ENCODE measurements at regions not wholly inside any gene's neighbourhood (a gene's known extent, or its start where the extent isn't known, plus 50 kb on each side); places are given as distances from the start of the nearest gene placed in this dataset.
"Not testable (repeated sequence)": the region's sequence is repeated elsewhere in the genome, so short reads cannot be mapped to it uniquely, and the experiment has no call there.

DNA sequence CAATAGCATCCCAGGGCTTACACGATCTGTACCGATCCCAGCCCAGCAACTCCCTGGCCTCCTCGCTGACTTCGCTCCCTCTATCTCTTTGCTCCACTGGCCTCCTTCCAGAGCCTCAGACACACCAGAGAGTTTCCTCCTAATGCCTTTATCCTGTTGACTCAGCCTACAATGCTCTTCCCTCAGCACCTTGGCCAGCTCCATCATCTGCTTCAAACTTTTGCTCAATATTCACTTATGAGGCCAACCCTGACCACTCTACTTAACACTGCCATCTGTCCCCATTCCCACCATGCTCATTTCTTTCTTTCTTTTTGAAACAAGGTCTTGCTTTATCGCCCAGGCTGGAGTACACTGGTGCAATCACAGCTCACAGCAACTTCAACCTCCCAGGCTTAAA lies 180.9 kb downstream of the CEP170 start:
- DNase-seq, result not testable (repeated sequence)

DNA sequence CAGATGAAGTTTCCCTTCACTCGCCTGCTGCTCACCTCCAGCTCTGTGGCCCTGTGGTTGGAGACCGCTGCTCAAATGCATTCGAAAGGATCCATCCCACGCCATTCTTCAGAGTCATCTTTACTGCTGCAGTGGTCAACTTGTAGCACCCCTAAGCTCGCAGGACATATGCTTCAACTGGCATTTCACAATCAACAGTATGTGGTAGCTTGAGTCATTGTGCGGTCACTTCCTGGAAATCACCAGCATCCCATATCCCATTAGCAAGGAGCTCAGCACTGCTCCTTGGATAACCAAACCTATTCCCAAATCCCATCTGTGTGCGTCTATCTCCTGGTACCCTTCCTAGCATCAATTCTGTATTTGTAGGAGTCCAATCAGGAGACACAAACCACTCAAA lies 188.0 kb downstream of the CEP170 start:
- not testable (repeated sequence) for DNase-seq

DNA sequence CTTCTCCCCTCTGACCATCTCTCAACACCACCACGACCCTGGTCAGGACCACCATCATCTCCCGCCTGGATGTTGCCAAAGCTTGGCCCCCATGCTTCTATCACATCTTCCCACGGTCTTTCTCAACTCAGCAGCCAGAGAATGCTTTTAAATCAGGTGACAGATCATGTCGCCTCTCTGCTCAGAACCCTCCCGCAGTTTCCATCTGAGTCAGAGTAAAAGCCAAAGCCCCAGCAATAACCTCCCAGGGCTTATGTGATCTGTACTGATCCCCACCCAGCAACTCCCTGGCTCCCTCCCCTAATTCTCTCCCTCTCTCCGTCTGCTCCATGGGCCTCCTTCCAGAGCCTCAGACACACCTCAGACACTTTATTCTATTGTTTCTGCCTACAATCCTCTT lies 193.1 kb downstream of the CEP170 start:
- not testable (repeated sequence) for DNase-seq

DNA sequence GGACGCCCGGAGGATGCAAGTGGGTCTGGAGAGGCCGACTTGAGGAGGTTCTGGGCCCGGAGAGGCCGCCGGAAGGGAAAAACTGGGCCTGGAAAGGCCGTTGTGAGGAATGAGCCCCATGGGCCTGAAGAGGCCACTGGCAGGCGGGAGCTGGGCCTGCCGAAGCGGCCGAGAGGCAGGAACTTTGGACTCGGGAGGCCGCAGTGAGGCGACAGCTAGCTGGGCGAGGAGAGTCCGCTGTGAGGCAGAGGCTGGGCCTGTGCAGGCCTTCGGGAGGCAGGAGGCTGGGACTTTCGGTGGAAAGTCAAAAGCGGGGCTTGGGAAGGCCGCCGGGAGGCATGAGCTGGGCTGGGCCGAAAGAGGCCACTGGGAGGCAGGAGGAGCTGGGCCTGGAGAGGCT lies 199.6 kb downstream of the CEP170 start:
- not testable (repeated sequence) for DNase-seq

DNA sequence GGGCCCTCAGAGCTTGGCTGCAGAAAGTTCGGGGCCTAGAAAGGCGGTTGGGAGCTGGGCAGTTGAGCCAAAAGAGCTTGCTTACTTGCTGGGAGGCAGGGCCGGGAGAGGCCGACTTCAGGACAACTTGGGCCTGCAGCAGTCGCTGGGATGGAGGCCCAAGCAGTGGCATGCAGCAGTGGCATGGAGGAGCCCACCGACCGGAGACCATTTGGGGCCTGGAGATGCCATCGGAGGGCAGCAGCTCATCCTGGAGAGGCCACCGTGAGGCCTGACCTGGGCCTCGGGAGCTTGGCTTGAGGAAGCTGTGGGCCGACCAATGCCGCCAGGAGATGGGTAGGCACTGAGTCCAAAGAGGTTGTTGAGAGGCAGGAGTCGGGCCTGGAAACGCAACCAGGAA lies 200.0 kb downstream of the CEP170 start:
- DNase-seq, result not testable (repeated sequence)

DNA sequence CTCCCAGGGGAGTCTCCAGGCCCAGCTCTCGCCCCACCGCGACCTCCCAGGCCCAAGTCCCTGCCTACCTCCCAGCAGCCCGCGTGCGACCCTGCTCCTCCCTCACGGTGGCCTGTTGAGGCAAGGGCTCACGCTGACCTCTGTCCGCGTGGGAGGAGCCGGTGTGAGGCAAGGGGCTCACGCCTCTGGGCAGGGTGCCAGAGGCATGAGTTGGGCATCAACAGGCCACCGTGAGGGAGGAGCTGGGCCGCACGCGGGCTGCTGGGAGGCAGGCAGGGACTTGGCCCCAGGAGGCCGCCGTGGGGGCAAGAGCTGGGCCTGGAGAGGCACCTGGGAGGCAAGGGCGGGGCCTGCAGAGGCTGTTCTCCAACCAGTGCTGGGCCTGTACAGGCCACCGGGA lies 200.4 kb downstream of the CEP170 start:
- not testable (repeated sequence) for DNase-seq

DNA sequence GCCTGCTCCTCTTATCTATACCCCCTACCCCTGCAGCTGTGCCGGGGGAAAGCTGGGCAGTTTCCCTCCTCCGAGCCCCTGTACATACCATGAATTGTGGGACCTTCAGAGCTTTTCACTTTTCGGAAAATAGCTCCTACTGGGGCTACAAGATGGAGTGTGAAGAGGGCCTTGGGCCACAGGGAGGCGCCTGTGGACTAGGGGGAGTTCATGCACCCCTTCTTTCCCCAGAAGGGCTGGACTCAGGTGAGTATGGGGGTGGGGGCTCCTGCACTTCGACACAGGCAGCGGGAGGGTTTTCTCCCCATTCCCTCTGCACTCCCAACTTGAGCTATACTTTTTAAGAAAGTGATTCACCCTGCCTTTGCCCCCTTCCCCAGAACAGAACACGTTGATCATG lies 202.0 kb downstream of the CEP170 start:
- DNase-seq, result not testable (repeated sequence)

DNA sequence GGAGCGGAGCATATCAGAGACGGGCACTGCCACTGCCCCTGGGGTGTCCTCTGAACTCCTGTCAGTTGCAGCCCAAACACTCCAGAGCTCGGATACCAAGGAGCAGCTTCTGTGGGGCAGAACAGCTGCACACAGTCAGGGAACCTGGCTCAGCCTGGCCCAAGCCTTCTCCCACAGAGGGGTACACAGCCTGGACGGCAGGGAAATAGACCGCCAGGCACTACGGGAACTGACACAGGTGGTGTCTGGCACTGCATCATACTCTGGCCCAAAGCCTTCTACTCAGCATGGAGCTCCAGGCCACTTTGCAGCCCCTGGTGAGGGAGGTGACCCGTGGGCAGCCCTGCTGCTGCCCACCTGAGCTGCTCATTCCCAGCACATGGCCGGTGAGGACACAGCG lies 204.5 kb downstream of the CEP170 start:
- not testable (repeated sequence) for DNase-seq

DNA sequence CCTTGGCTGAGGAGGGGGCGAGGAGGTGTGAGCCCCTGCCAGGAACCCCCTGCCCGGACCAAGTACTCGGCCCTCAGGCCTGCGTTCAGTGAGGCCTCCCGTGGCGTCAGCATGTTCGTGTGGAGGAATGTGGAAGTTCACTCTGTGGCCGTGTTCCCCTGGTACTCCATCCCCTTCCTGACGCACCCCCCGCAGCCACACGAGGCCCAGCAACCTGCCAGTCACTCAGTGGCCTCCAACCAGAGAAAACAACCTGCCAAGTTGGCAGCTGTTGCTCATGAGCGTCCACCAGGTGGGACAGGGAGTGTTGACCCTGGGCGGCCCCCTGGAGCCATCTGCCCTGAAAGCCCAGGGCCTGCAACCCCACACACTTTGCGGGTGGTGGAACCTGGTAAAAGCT lies 205.4 kb downstream of the CEP170 start:
- not testable (repeated sequence) for DNase-seq

DNA sequence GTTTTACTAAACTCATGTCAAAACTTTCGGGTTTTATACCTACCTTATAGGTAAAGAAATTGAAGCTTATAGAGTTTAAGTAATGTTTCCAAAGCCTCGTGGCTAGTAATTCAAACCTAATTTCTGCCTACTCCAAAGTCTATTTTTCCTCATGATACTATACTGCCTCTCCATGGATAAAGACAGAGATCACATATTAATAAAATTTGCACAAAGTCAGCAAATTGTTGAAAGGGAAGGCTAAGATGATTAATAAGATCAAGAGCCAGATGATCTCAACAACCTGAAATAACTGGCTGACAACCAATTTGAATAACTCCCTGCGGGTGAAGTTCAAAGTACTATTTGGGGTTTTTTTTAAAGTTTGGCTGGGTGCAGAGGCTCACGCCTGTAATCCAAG lies 233.7 kb downstream of the CEP170 start:
- DNase-seq, result not testable (repeated sequence)

DNA sequence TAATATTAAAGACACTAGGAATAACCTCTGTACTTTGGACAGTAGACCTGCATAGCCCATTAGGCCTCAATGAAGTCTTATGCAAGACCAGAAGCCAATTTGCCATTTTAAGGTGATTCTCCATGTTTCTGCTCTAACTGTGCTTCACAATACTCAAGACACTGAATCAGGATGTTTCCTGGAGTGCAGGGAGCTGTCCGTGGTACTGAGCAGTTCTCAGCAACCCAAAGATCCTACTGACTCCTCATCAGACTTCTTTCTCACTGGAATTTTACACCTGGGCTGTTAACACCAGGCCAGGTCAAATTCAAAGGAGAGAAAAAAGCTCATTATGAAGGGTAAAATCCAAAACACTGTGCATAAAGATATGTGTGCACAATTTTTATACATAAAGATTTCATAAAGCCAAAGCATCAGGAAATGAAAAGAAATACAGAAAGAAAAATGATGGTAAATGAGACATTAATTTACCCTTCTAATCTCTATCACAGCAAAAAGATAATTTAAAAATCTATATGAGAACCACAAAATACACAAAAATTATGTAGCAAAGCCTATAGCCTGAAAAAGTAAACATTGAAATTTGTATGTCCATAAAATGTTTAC lies 235.9 kb downstream of the CEP170 start:
- DNase-seq, result peak; percentile 5

DNA sequence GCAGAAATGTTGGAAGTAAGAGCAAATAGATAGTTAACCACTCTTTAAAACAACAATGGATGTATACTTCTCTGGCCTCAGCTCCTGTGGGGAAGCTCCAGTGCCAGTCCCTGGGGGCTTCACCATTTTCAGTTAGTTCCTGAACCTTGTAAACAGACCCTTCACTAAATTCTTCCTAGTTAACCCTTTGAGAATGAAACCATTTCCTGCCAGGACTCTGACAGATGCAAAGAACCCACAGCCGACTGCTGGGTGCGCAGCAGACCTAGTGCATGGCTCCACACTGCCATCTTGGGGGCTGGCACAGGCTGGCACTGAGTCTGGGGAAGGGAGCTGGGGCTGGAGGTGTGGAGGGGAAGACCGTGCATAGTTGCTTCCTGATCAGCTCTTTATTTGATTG lies 244.4 kb downstream of the CEP170 start:
- DNase-seq, result not testable (repeated sequence)

DNA sequence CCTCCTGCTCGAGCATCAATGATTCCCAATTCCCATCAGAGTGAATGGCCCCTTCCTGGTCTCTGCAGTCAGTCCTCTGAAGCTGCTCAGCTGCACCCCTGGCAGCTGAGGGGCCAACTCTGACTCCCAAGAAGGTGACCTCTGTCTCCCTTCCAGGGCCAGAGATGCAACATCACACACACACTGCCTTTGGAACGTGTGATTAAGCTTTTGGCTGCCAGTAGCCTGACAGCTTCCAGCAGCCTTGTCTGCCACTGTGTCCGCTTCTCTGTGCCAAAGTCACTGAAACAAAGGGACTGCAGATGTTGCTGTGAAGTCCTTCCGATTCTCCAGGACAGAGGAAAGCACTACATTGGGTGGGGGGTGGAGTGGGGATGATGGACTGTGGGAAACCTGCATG lies 254.1 kb downstream of the CEP170 start:
- not testable (repeated sequence) for DNase-seq

DNA sequence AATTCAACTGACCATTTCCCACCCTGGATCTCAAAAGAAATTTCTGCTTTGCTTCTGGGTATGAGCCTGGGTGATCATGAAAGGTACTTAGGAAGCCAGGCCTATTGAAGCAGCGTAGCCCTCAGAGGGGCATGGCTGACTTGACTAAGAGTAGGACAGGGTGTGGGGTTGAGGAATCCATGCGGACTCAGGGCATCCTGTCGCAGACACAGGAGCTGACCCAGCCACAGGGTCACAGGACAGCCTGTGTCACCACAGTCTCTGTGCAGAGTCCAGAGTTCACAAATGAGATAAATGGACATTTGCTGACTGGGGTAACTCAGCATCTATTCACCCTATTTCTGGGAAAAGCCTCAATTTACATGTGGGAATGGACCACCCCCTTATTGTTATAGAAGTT lies 262.3 kb downstream of the CEP170 start:
- DNase-seq, result not testable (repeated sequence)

DNA sequence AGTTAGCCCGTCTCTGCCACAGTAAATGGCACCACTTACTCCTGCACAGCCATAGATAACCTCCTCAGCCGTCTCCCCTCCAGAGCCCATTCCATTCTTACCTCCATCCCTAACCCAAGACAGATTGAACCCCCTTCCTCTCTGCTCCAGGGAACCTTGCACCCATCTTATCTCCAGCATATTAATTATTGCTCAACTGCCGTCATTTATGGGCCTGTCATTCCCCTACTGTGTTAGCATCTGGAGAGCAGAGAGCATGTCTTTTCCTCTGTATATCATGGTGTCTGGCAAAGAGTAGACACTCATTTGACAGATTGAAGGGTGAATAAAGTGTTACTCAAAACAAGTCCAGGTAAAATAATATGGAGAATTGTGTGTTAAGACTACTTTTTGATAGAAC lies 270.0 kb downstream of the CEP170 start:
- DNase-seq, result not testable (repeated sequence)

DNA sequence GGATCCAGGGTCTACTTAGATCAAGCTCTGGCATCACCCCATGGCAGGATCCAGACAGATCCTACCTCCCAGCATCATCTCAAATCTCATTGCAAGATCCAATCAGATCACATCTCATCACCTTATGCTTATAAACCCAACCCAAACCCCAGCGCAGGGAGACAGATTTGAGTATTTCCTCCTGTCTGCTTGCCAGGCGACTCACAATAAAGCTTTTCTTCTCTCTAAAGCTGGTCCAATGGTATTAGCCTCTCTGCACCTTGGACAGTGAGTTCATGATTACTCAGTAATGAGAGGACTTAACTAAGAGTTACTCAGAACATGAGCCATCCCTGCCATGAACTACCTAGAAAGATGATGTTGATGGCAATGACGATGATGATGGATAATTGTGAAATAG lies 281.7 kb downstream of the CEP170 start:
- DNase-seq, result not testable (repeated sequence)

DNA sequence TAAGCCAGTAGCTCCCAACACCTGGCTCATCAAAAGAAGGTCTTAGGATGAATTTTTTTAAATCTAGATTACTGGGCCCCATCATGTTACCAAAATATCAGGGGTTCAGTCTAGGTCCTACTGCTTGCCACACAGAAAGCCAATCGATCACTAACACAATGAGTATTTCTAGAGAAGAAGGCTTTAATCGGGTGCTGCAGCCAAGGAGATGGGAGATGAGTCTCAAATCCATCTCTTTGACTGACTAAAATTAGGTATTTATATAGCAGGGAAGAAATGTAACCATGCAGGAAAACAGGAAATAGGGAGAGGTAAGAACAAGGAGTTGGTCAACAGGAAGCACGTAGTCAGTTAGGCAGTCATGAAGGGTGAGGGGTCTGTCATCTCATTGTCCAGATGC lies 288.2 kb downstream of the CEP170 start:
- DNase-seq, result no peak

DNA sequence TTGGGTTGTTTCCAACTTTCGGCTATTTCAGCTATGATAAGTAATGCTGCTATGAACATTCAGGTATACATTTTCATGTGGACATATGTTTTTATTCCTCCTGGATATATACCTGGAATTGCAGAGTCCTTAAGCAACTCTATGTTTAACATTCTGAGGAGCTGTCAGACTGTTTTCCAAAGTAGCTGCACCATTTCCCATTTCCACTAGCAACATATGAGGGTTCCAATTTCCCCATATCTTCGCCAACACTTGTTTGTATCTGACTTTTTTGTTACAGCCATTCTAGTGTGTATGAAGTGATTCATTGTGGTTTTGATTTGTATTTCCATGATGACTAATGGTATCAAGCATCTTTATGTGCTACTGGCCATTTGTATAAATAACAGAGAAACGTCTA lies 295.7 kb downstream of the CEP170 start:
- DNase-seq, result not testable (repeated sequence)

DNA sequence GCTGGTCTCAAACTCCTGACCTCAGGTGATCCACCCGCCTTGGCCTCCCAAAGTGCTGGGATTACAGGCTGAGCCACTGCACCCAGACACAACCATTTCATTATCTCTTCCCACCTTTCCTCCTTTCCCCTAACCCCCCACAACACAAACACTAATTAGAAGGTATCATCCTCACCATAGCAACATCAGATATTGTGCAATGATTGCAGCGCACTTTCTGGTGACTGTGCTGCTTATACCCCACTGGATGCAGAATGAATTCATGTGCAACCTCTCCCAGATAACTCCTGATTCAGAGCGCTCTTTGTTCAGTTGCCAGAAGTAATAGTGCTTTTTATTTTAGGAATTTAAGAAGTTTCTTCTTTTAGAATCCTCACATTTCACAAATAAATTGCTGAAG lies 300.1 kb downstream of the CEP170 start:
- DNase-seq, result not testable (repeated sequence)

DNA sequence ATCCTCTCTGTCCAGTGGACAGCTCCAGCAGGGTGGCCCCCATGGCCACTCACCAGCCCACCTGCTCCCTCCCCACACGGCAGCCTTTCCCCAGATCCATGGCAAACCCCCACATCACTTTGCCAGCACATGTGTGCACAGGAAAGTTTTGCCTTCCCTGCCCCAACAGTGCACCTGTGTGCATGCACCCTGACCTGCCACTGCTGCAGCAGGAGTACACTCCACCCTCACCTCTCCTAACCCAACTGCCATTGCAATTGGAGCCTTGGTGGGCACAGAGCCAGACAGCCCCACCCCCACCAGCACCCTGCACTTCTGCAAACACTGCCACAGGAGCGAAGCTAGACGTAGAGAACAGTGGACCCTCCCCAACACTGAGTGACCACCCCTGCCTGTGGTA lies 308.9 kb downstream of the CEP170 start:
- DNase-seq, result no peak

DNA sequence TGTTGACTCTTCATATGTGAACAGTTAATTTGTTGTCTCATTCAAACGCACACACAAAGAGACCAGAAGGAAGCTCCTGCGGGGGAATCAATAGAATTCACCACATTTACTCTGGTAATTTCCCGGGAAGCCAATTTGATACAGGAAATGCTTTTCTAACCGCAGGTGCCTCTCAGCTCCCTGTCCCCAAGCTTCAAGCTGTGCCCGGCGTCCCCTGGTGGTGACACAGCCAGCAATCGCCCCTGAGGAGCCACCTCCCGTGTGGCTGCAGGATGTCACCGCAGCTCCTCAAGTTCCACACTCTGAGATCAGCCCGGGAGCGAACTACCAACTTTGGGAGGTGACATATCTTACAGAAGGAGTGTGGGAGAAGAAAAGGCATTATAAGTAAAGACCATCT lies 318.4 kb downstream of the CEP170 start:
- not testable (repeated sequence) for DNase-seq

DNA sequence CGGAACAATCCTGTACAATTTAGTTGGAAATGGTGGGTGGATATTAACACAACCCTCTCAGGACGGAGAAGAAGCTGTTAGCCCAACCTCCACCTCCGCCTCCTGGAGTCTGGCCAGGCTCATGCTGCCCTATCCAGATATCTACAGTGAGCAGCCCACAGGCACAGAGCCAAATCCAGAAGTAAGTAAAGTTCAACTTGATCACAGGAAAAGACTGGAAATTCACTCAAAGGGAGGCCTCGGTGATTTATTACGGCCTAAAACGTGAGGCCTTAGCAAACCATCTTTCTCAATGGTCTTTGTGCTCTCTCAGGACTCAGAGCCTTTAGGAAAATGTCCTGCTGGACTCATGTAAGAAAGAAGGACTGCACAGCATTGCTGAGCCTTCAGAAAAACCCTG lies 330.4 kb downstream of the CEP170 start:
- DNase-seq, result not testable (repeated sequence)

DNA sequence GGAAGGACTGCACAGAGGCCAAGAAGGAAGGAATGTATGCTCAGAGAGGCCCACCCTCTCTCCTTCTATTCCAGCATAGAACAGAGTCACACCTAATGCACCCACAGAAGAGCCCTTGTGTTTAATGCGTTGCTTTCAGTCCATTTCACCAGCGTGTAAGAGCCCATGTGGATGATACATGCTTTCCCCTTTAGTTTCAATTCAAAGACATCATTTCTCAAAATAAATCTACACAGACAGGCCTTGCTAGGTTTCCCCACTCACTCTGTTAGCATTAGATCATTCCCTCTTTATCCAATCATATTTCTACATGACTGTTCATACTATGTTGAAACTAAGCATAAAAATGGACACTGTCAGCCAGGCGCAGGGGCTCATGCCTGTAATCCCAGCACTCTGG lies 331.5 kb downstream of the CEP170 start:
- not testable (repeated sequence) for DNase-seq

DNA sequence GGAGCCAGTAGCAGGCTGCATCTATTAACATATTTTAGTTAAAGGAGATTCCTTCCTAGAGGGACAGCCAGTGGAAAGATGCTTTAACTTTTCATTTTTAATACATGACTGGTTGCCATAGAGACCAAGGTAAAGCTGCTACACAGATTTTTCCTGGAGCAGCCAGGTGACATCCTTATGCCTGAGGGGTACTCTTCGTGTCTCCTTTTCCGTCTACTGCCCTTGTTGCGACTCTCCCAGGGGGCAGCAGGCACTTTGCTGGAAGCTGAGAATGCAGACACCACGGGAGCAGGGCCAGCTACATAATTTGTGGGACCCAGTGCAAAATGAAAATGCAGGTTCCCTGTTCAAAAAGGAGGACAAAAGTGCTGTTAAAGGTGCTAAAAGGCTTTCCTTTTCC lies 340.4 kb downstream of the CEP170 start:
- not testable (repeated sequence) for DNase-seq

DNA sequence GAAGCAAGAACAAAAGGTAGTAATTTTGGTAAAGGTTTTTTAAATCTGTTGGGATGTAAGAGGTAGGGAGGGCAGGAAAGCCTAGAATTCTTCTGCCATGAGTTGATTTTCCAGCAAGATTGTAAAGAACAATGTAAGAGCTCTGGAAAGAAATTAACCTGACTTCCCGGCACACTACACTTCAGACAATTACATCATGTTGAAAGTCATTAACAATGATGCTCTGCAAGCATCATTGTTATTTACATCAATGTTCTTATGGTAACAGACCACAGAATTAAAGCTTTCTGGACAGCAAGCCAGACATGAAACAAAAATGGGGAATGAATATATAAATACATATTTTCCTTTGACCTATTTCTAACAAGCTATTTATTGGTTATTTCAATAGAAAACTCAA lies 342.2 kb downstream of the CEP170 start:
- DNase-seq, result not testable (repeated sequence)
